ENCODE measurements at regions not wholly inside any gene's neighbourhood (a gene's known extent, or its start where the extent isn't known, plus 50 kb on each side); places are given as distances from the start of the nearest gene placed in this dataset.
"Not testable (repeated sequence)": the region's sequence is repeated elsewhere in the genome, so short reads cannot be mapped to it uniquely, and the experiment has no call there.

DNA sequence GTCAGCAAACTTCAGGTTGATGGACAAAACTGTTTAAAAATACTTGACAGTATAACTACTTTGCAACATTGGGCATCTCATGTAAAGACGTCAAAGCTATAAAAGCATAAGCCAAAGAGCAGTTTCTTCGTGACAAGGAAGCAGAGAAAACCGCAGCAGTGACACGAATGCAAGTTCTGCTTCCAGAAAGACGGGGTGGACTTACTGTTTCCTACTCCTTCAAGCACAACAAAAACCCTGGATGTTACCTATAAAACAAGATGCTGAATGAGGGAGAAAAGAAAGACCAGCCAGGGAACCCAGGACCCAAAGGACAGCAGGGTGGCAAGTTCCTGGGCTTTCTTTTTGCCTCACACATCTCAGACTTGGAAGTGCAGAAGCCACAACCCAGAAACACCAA is 98.0 kb downstream of the DLL1 start:
- no peak for DNase-seq

DNA sequence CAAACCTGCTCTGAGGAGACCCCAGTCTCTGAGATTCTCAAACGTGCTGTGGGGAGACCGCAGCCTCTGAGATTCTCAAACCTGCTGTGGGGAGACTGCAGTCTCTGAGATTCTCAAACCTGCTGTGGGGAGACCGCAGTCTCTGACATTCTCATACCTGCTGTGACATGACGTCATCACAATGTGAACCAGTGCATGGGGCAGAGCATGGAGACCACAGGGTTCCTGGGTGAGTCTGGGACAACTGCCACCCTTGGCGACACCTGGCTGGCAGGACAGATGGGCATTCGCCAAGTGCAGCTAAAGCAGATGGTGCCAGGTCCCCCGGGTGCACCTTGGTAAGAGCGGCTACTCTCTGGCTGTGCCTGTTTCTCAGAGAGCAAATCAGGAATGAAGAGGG is 98.8 kb downstream of the DLL1 start:
- not testable (repeated sequence) for DNase-seq

DNA sequence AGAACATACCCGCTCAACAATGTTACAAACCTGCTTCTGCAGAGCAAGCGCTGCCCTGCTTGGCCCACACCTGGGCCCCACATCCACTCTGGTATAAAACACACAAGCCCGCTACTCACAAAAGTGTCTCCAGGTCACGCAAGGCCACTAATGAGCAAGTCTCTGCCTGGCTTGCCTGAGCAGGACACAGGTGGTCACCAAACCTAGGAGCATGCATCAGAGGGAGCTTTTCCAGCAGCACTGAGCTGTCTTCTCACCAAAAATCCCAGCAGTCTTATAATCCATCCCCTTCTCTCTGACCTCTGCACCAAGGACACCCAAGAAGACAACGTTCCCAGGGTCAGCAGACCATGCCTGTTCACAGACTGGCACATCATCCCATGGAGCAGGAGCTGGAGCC is 100.8 kb downstream of the DLL1 start:
- no peak for DNase-seq

DNA sequence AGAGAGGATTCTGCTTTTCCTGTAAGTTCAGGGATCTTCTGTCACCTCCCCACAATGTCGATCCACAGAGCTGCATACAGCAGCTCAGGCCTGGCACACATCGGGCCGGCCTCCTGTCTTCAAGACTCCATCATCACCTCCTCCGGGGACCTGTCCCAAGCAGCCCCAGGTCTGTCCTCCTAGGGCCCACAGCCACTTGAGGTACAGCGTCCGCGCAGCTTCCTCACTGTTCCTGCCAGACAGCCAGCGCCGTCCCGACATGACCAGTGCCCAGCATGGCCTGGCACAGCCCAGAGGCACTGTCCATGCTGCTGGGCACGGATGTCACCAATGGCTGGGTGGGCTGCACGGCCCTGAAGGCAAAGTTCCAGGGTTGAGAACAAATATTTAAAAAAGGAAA is 101.6 kb downstream of the DLL1 start:
- no peak for DNase-seq

DNA sequence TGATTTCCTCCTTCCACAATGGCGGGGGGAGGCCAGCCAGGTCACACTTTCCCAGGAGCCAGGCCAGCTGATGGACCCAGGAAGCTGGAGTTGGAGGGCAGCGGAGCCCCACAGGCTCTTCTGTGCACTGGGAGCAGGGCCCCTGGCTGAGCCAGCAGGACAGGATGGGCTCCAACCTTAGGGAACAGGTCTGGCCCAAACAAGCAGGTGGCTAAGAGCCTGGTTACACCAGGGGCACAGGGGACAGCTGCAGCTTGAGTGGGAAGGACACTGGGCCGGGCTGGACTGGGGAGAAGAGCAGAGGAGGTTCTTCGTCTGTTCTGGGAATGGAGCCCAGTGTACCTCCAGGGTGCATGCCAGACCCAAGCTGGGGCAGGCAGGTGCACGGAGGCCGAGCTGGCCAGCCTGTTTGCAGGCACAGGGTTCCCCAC is 102.3 kb downstream of the DLL1 start:
- DNase-seq = no peak

DNA sequence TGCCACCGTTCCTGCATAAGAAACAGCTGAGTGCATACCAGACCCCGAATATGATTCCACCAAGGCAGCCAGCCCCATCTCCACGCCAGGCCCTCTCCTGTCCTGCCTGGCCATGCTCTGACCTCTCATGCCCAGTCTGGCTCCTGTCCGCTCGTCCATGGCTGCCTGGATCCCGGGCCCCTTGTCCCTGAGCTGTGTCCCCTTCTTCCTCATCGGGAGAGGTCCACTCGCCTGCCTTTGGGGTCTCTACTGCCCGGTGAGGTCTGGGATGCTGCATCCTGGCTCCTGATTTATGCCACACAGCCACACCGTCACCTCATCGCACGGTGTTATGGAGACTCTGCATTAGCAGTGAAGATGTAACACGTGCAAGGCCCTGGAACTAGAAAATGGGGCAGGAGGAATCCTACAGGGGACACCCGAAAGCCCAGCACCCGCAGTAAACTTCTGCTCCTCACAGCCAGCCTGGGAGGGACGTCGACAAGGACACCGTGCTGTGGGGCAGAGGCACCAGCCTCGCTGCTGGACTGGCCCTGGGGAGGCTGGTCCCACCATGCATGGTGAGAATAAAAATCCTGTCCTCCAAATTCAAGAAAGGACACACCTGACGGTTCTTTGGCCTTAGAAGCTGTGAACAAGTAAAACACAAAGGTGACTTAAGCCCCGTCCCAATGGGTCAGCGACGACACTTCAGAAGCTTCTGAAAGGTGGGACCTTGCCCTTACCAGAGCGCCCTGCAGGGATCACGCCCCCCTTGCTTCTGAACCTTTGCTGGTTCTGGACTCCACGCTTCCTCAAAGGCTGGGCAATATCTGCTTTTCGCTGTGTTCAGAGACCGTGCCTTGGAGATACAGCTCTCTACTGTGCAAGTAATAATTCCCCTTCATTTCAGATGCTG is 103.0 kb downstream of the DLL1 start:
- no peak for DNase-seq

DNA sequence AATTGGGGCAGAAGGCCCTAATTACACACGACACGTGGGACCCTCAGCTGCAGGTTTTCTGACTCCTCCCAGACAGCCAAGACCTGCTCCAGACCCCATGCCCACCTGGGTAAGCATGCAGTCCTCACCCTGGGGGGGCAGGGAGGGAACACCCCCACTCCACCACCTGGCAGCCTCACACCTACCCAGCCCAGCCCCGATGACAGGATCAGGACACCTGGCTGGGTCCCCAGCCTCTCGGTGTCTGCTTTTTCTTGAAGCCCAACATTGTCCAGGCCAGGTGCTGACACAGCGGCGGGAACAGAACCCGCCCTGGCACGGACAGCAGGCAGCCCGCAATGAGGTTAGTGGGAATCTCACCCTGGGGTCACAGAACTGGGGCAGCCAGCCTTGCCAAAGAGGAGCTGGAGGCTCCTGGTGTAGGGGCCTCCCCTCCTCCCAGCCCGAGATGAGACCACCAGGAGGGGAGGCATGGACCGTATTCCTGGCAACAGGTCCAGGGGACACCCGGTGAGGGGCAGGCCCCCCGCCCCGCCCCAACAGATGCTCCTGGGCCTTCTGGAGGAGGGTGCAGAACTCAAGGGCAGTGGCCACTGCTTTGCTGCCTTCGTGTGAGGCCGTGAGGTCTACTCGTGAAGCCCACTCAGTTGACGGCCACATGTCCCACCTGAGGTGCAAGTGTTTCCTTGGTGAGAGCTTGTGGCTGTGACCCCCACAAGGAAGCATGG is 103.8 kb downstream of the DLL1 start:
- no peak for DNase-seq

DNA sequence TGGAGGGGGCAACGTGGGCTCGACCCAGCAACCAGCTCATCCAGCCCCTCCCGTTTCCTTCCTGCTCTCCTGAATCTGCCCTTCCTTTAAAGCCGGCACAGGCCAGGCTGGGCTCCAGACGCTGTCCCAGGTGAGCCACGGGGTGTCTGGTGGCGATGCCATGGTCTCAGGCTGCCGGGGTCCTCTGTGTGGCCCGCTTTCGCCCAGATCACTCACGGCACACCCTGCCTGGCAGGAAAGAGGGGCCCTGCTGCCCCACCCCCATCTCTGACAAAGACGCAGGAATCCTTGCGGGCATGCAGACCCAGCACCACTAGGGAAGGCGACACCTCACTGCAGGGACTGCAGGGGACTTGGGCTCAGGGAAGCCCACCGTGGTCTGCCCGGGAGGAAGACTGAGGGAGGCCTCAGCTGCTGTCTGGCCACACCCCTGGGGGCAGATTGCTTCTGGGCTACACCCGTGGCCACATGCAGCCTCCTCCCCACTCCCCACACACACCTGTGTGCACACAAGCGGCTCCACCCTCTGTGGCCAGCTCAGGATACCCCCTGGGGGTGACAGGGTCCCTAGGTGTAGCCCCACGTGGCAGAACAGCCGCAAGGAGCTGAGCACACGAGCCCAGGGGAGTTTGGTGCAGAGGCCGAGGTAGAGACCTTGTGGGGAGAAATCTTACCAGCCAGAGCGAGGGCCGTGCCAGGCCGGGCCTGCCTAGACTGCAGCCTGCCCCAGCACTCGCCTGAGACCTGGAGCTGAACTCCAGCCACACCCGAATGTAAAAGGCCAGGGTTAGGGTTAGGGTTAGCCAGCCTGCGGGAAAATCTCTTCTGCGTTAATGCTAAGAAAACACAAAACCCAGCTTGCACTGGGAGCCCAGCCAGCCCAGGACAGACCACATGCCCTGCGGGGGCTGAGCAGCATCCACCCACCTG is 104.6 kb downstream of the DLL1 start:
- no peak for DNase-seq

DNA sequence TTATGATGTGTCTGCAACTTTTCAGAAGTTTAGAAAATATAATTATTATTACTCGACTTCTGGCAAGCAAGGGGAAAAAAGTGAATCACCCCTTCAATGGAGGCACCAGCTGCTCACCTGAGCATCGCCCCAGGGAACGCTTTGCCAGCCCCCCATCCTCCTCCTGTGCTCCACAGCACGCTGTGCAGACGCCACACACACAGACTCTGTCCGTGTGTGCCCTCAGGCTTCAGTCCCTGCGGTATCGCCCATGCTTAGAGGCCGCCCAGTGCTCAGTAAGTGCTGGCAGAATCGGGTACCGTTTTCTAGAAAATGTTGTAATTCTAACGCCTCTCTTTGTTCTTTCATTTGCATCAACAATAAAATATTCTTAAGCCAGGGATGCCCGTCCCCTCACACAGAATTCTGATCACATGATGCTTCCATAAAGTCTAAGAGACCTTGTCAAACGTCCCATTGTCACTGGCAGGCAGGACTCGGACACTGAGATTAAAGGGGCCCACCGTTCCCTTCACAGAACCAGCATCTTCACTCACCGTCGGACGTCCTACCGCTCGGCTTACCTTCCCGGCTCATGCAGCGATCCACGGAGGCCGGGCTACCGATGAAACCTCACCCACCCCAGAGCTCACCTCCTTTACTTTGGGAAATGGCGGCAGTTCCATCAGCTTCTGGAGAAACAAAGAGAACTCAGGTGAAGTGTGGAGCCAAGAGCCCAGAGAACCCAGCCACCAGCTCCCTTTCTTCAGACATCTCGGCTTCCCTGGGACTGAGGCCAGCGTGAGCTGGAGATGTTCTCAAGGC is 105.5 kb downstream of the DLL1 start:
- DNase-seq = no peak

DNA sequence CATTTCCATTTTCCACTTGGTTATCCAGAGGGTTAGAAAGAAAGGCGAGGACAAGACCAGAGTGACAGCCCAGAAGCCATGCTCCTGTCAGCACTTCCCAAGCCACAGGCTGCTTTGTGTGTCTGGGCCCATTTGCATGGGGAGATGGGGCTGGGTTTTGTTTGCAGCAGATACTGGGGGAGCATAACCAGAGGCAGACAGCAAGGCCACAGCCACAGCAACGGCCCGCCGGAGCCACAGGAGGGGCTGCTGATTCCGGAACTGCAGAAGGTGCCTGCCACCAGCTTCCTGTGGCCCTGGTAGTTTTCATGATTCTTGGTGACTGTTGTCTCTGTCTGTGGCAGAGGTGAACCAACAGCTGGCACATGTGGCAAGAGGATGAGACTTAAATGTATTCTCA is 106.6 kb downstream of the DLL1 start:
- DNase-seq = no peak

DNA sequence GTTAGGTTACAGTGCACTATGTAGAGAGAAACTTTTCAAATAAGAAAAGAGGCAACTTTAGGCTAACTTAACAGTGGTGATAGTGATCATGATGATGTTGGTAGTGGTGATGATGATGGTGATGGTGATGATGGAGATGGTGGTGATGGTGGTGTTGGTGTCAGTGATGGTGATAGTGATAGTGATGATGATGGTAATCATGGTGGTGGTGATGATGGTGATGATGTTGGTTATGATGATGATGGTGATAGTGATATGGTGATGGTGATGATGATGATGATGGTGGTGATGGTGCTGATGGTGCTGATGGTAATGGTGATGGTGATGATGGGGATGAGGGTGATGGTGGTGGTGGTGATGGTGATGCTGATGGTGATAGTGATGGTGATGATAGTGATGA is 107.4 kb downstream of the DLL1 start:
- DNase-seq = no peak

DNA sequence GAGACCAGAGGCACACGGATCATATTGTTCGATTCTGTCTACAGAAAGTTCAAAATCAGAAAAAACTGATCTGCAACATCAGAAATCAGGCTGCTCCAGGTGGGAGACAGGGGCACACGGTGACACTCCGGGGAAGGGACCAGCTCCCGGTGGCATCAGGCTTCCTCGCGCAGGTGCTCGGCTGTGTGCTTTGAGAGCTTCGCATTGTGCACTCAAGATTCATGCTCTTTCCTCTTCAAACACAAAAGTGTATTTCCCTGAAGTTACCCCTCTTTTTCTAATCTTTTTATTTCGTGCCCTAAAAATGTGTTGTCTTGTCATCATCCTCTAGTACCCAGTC is 108.1 kb downstream of the DLL1 start:
- no peak for DNase-seq

DNA sequence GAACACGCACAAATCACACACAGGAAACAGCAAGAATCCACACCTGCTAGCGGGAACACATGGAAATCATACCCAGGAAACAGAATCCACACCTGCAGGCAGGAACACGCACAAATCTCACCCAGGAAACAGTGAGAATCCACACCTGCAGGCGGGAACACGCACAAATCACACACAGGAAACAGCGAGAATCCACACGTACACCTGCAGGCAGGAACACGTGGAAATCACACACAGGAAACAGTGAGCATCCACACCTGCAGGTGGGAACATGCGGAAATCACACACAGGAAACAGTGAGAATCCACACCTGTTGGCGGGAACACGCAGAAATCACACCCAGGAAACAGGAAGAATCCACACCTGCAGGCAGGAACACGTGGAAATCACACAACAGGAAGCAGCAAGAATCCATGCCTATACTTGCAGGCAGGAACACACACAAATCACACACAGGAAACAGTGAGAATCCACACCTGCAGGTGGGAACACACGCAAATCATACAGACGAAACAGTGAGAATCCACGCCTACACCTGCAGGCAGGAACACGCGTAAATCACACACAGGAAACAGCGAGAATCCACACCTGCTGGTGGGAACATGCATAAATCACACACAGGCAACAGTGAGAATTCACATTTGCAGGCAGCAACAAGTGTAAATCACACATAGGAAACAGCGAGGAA is 108.6 kb downstream of the DLL1 start:
- DNase-seq = no peak

DNA sequence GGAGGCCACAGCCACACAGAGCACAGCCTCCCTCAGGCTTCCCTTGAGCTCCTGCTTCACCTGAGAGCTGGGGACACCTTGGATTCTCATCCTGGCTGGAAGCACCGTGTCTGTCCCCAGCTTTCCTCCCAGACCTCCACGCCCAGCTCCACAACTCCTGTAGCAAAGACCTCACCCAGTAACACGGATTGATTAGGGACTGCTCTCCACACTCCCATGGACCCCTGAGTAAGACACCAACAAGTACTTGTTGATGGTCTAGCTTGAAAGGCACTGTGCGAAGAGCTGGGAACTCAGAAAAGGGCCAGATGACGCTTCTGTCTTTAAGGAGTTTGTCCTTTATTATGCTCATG is 109.6 kb downstream of the DLL1 start:
- DNase-seq = no peak

DNA sequence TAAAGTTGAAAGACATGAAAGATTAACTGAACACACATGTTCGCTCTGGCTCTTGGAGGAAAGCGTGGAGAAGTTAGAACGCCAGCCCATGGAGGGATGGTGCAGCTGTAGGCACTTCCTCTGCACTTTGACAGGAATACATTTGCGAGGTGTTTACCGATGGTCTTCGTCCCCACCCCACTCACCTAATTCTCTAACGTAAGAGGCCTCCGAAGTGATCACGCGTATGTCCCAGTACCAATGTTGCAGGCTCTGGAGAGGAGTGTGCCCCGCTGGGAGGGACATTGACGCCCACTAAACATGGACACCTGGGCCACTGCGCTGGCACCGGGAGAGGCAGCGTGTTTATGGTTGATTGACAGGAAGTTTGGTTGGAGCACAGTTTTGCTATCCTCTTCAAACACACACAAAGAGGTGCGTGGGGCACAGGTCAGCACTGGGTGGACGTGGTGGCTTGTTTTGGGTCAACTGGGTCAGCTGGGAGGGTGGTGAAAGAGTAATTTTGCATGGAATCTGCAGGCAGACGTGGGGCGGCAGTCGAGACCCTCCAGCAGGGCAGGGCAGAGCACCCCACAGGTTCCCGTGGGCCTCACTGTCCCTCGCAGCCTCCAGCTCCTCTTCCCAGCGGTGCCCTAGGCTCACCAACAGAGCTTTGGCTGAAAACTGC is 110.1 kb downstream of the DLL1 start:
- no peak for DNase-seq

DNA sequence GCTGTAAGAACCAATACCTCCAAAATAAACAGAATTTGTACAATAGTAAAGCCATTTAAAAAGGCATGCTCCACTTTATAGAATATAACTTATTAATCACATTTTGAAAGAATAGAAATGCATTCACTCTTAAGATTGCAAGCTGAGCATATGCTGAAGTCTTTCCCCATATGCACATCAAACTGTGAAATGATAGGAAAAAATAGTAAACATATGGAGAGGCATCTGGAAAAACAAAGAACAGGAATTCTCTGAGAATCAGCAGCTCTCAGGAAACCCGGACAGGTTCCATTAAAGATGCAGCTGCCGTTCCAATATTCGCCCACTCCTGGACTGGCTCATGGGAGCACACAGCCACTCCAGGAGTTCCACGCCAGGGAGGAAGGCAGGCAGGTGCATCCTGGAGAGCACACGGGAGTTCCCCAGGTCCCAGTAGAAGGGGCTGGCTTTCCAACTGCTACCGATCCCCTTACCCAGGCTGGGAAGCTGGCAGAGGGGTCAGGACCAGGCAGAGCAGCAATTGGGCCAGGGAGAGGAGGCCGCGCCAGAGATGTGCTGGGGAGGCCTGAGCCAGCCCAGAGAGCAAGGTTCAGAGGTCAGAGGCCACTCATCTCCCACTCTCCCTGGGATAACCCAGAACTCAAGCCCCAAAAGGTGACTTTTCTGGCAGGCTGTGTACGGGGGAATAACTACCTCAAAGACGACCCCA is 111.1 kb downstream of the DLL1 start:
- no peak for DNase-seq

DNA sequence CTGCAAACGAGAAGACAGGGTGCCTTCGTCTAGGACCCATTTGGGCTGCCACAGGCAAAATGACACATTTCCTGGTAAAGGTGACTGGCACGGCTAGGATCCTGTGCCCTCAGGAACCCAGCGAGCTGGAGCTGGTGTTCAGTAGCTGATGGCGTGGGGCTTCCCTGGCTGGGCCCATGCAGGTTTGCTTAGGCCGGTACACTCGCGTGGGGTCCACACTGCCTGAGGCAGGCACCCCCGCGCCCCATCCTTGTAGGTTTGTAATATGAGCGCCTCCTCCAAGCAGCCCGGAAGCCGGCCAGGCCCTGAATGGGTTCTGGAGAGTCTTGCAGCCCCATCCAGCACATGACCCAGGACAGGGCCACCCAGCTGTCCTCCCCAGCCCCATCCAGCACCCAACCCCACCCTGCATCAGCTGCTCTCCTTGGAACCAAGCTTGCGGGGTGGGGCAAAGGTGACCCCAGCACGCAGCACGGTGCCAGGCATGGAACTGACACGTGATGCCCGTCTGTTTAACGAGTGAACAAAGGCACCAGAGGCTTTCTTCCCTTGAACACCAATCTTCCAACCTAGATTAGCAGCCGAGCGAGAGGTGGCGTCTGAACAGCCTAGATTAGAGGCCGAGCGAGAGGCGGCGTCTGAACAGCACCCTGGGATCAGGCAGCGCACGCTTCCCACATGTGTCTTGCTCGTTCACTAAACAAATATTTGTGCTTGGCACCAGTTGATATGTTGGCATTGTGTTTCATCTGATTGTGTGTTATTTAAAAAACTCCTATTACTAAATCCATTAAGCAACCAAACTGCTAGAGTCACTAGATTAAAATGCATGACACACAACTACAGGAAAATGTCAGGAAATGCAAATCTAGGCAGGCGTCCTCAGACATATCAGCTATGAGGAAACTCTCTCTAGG is 112.1 kb downstream of the DLL1 start:
- DNase-seq = no peak

DNA sequence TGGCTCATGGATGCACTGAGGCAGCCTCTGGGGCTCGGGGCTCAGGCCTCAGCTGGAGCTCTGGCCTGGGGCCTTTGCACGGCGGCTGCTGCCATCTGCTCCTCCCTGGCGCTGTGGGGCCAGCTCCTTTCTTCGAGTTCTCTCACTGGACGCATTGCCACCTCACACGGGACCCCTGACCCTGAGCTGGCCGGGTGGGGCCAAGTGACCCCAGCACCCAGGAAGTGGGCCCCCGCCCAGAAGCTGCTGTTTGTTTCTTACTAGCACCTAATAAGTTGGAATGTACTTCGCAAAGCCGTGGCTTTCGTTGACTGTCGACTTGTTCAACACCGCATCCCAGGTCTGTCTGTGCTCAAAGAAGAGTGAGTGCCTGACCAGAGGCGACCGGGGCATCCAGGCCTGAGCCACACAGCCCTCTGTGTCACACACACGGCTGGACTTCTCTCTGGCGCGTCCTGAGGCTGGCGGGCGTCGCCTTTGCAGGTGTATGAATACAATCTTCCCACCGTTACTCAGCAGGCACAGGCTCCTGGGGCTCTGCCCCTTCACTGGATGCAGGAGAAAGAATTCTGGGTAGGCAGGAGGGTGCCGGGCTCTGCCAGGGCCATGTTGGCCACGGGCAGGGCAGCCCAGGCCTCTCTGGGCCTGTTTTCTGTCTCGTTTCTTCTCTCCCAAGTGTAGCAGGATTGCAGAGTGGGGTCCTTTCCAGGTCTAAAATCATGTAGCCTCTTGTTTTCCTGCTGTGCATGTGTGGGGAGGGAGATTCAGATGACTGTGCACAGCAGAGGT is 112.9 kb downstream of the DLL1 start:
- DNase-seq = no peak

Data from AML-193 (cell line).